ENCODE measurements at regions not wholly inside any gene's neighbourhood (a gene's known extent, or its start where the extent isn't known, plus 50 kb on each side); places are given as distances from the start of the nearest gene placed in this dataset.

GRCh38 chr5:89444088-89444487 lies 561.1 kb upstream of the MEF2C start:
- Histone ChIP-seq H3K27ac (peak overlapping the region; percentile 79), H3K27me3 (no peaks in the 10 kb centered on the region), H3K9me3 (no peaks in the 10 kb centered on the region), H3K36me3 (no peaks in the 10 kb centered on the region), H3K4me3 (ENCODE audit: low read depth in 1 of 2, low read length in 1 of 2) (no peak overlapping the region), H3K4me1 (ENCODE audit: control insufficient read depth in 1 of 2, insufficient read depth in 1 of 2, low read depth in 1 of 2, low read length in 1 of 2) (peaks cover 30 to 42% of the 10 kb centered on the region in 2 experiments)
- TF ChIP-seq CTCF (IDR thresholded peaks at IDR 0.05): no peak

- Histone ChIP-seq H3K27me3 (no peaks in the 10 kb centered on the region), H3K36me3 (no peaks in the 10 kb centered on the region), H3K4me3 (ENCODE audit: low read depth in 1 of 2, low read length in 1 of 2) (no peak overlapping the region), H3K4me1 (ENCODE audit: control insufficient read depth in 1 of 2, insufficient read depth in 1 of 2, low read depth in 1 of 2, low read length in 1 of 2) (peaks cover 30 to 42% of the 10 kb centered on the region in 2 experiments), H3K27ac (peak overlapping the region; percentile 79), H3K9me3 (no peaks in the 10 kb centered on the region)
- TF ChIP-seq CTCF (IDR thresholded peaks at IDR 0.05): no peak
Observed at GRCh38 chr5:89443508-89443907, 560.5 kb upstream of the MEF2C start.

GRCh38 chr5:89441965-89442364 lies 559.0 kb upstream of the MEF2C start:
- no peak for TF ChIP-seq CTCF (IDR thresholded peaks at IDR 0.05)
- Histone ChIP-seq H3K9me3 (no peaks in the 10 kb centered on the region), H3K27ac (peak overlapping the region; percentile 48), H3K4me1 (ENCODE audit: control insufficient read depth in 1 of 2, insufficient read depth in 1 of 2, low read depth in 1 of 2, low read length in 1 of 2) (peaks cover 30 to 42% of the 10 kb centered on the region in 2 experiments), H3K4me3 (ENCODE audit: low read depth in 1 of 2, low read length in 1 of 2) (no peak overlapping the region), H3K36me3 (no peaks in the 10 kb centered on the region), H3K27me3 (no peaks in the 10 kb centered on the region)

- no peak for TF ChIP-seq CTCF (IDR thresholded peaks at IDR 0.05)
- no peaks in the 10 kb centered on the region for H3K9me3 ChIP-seq
- no peak overlapping the region for H3K27ac ChIP-seq
- H3K27me3 ChIP-seq: no peaks in the 10 kb centered on the region
- H3K36me3 ChIP-seq: no peaks in the 10 kb centered on the region
- no peak overlapping the region for H3K4me3 ChIP-seq (ENCODE audit: low read depth in 1 of 2, low read length in 1 of 2)
- peaks cover 30 to 42% of the 10 kb centered on the region in 2 experiments for H3K4me1 ChIP-seq (ENCODE audit: control insufficient read depth in 1 of 2, insufficient read depth in 1 of 2, low read depth in 1 of 2, low read length in 1 of 2)
Observed at GRCh38 chr5:89440670-89441069, 557.7 kb upstream of the MEF2C start.

- no peaks in the 10 kb centered on the region for H3K27me3 ChIP-seq
- no peaks in the 10 kb centered on the region for H3K36me3 ChIP-seq
- TF ChIP-seq CTCF (IDR thresholded peaks at IDR 0.05): no peak
- H3K9me3 ChIP-seq: no peaks in the 10 kb centered on the region
- H3K4me3 ChIP-seq (ENCODE audit: low read depth in 1 of 2, low read length in 1 of 2): no peak overlapping the region
- H3K4me1 ChIP-seq (ENCODE audit: control insufficient read depth in 1 of 2, insufficient read depth in 1 of 2, low read depth in 1 of 2, low read length in 1 of 2): peaks cover 6 to 13% of the 10 kb centered on the region in 2 experiments
- no peak overlapping the region for H3K27ac ChIP-seq
Observed at GRCh38 chr5:89437450-89438435, 554.8 kb upstream of the MEF2C start.

All from neutrophil (primary cell).